Epithelial cell of esophagus (primary cell): ENCODE measurements at regions not wholly inside any gene's neighbourhood (a gene's known extent, or its start where the extent isn't known, plus 50 kb on each side); places are given as distances from the start of the nearest gene placed in this dataset.

Experiments used
- DNase-seq: peaks from one replicate; pipeline ENCODE4 v3.0.0; 2010; ENCODE audit warnings: low read depth
- H3K4me3 ChIP-seq: 2 replicates; pipeline ENCODE4 v1.5.1; 2011; ENCODE audit warnings: mild to moderate bottlenecking, low read length, control low read depth
- TF ChIP-seq, protein P1 (sequence below): IDR thresholded peaks from 2 replicates; pipeline ENCODE4 v1.5.1; 2011; ENCODE audit warnings: low read depth, mild to moderate bottlenecking, low read length, control low read depth, inconsistent platforms; ENCODE audit not compliant: insufficient read depth; ENCODE audit errors: missing control alignments

GRCh38 chr9:17906841-17907778 lies 328.2 kb downstream of the SH3GL2 start:
- TF ChIP-seq, protein P1, sequence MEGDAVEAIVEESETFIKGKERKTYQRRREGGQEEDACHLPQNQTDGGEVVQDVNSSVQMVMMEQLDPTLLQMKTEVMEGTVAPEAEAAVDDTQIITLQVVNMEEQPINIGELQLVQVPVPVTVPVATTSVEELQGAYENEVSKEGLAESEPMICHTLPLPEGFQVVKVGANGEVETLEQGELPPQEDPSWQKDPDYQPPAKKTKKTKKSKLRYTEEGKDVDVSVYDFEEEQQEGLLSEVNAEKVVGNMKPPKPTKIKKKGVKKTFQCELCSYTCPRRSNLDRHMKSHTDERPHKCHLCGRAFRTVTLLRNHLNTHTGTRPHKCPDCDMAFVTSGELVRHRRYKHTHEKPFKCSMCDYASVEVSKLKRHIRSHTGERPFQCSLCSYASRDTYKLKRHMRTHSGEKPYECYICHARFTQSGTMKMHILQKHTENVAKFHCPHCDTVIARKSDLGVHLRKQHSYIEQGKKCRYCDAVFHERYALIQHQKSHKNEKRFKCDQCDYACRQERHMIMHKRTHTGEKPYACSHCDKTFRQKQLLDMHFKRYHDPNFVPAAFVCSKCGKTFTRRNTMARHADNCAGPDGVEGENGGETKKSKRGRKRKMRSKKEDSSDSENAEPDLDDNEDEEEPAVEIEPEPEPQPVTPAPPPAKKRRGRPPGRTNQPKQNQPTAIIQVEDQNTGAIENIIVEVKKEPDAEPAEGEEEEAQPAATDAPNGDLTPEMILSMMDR: no peak
- H3K4me3 ChIP-seq: no peak overlapping the region
- no peak for DNase-seq

GRCh38 chr9:17907779-17908508 lies 329.1 kb downstream of the SH3GL2 start:
- H3K4me3 ChIP-seq: no peak overlapping the region
- TF ChIP-seq, protein P1: no peak
- no peak for DNase-seq

DNA sequence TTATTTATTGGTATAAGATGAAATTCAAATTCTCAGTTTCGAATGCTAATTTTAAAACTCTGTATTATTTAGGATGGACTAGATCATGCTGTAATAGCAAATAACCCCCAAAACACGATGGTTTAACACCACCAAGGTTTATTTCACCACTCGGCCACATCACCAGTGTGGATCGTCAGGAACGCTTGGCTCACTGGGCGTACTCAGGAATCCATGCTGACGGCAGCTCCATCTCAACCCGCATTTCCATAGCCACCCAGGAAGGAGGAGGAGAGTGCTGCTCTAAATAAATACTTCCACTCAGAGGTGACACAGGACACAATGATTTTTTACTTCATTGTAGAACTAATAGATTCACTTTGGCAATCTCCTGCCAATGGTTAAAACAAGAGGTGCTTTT lies 347.4 kb downstream of the SH3GL2 start:
- TF ChIP-seq, protein P1: no peak
- DNase-seq: no peak
- no peak overlapping the region for H3K4me3 ChIP-seq

GRCh38 chr9:17927616-17928015 lies 348.8 kb downstream of the SH3GL2 start:
- H3K4me3 ChIP-seq: no peak overlapping the region
- TF ChIP-seq, protein P1: no peak
- no peak for DNase-seq

- DNase-seq: no peak
- TF ChIP-seq, protein P1: no peak
- no peak overlapping the region for H3K4me3 ChIP-seq
These were observed 349.4 kb downstream of the SH3GL2 start for GRCh38 chr9:17928228-17928627.

- no peak for DNase-seq
- TF ChIP-seq, protein P1: no peak
- H3K4me3 ChIP-seq: no peak overlapping the region
These were observed 349.9 kb downstream of the SH3GL2 start for GRCh38 chr9:17928768-17929167.
